Mesenchymal stem cell (in vitro differentiated cells and primary cell): ENCODE measurements at regions not wholly inside any gene's neighbourhood (a gene's known extent, or its start where the extent isn't known, plus 50 kb on each side); places are given as distances from the start of the nearest gene placed in this dataset.

Experiments
- DNase-seq: peaks from one replicate; pipeline ENCODE4 v3.0.0-alpha.2; 2013
- H2AFZ ChIP-seq: one replicate; pipeline ENCODE4 v1.6.1; 2013; ENCODE audit warnings: low read depth, mild to moderate bottlenecking, control low read depth, inconsistent platforms, low read length, moderate library complexity
- H2AK5ac ChIP-seq: 2 replicates; pipeline ENCODE4 v1.6.1; 2013; ENCODE audit warnings: low read length, moderate library complexity, mild to moderate bottlenecking, inconsistent platforms; ENCODE audit not compliant: severe bottlenecking
- H2BK120ac ChIP-seq: one replicate; pipeline ENCODE4 v1.6.1; 2013; ENCODE audit warnings: low read depth, mild to moderate bottlenecking, inconsistent platforms, low read length, moderate library complexity
- H2BK12ac ChIP-seq, 2 experiments: one replicate each; pipeline ENCODE4 v1.6.1; 2013; ENCODE audit warnings: inconsistent platforms in 2 of 2, low read length in 2 of 2, mild to moderate bottlenecking in 2 of 2, moderate library complexity in 2 of 2, control low read depth in 1 of 2
- H2BK15ac ChIP-seq: one replicate; pipeline ENCODE4 v1.6.1; 2013; ENCODE audit warnings: mild to moderate bottlenecking, low read depth, inconsistent platforms; ENCODE audit not compliant: poor library complexity, severe bottlenecking
- H2BK5ac ChIP-seq: 2 replicates; pipeline ENCODE4 v1.6.1; 2013; ENCODE audit warnings: low read depth, mild to moderate bottlenecking, low read length, control low read depth, inconsistent platforms; ENCODE audit not compliant: poor library complexity, severe bottlenecking
- H3K14ac ChIP-seq, 2 experiments: one replicate each; pipeline ENCODE4 v1.6.1; 2013; ENCODE audit warnings: inconsistent platforms in 2 of 2, low read length in 2 of 2, control low read depth in 1 of 2, mild to moderate bottlenecking in 1 of 2, moderate library complexity in 1 of 2
- H3K18ac ChIP-seq, 2 experiments: one replicate each; pipeline ENCODE4 v1.6.1; 2013; ENCODE audit warnings: inconsistent platforms in 2 of 2, low read length in 2 of 2, control low read depth in 1 of 2, low read depth in 1 of 2, mild to moderate bottlenecking in 1 of 2
- H3K23ac ChIP-seq, 2 experiments: one replicate each; pipeline ENCODE4 v1.6.1; 2013; ENCODE audit warnings: inconsistent platforms in 2 of 2, low read length in 2 of 2, mild to moderate bottlenecking in 2 of 2, moderate library complexity in 2 of 2, control low read depth in 1 of 2
- H3K27ac ChIP-seq: 2 replicates; pipeline ENCODE4 v1.5.1; 2013; ENCODE audit warnings: mild to moderate bottlenecking, moderate library complexity, low read length, control low read depth, inconsistent platforms; ENCODE audit not compliant: poor library complexity, severe bottlenecking
- H3K27me3 ChIP-seq, 2 experiments: 2 replicates each; pipeline versions ENCODE4 v1.6.1 to v1.7.0; 2013; ENCODE audit warnings: low read length in 2 of 2, mild to moderate bottlenecking in 2 of 2, moderate library complexity in 2 of 2, control low read depth in 1 of 2, inconsistent platforms in 1 of 2; ENCODE audit not compliant: control insufficient read depth in 1 of 2, insufficient read depth in 1 of 2
- H3K36me3 ChIP-seq, 2 experiments: 2 replicates each; pipeline versions ENCODE4 v1.6.1 to v1.7.0; 2013; ENCODE audit warnings: low read length in 2 of 2, control low read depth in 1 of 2, inconsistent platforms in 1 of 2, low read depth in 1 of 2, mild to moderate bottlenecking in 1 of 2; ENCODE audit not compliant: insufficient read depth in 2 of 2, control insufficient read depth in 1 of 2
- H3K4ac ChIP-seq, 2 experiments: one replicate each; pipeline ENCODE4 v1.6.1; 2013; ENCODE audit warnings: inconsistent platforms in 2 of 2, low read length in 2 of 2, mild to moderate bottlenecking in 2 of 2, moderate library complexity in 2 of 2, control low read depth in 1 of 2, low read depth in 1 of 2
- H3K4me1 ChIP-seq: 2 replicates; pipeline ENCODE4 v1.6.1; 2013; ENCODE audit warnings: low read depth, low read length, control low read depth; ENCODE audit not compliant: control insufficient read depth, insufficient read depth
- H3K4me2 ChIP-seq: 2 replicates; pipeline ENCODE4 v1.6.1; 2013; ENCODE audit warnings: low read length, mild to moderate bottlenecking, inconsistent platforms; ENCODE audit not compliant: poor library complexity, severe bottlenecking
- H3K4me3 ChIP-seq, 2 experiments: 2 replicates each; pipeline versions ENCODE4 v1.5.1 to v1.7.0; 2013; ENCODE audit warnings: low read length in 2 of 2, mild to moderate bottlenecking in 2 of 2, control low read depth in 1 of 2, low read depth in 1 of 2; ENCODE audit not compliant: insufficient read depth in 1 of 2
- H3K79me1 ChIP-seq: replicated peaks from 2 replicates; pipeline ENCODE4 v1.6.1; 2013; ENCODE audit warnings: mild to moderate bottlenecking, control low read depth, low read length, inconsistent platforms; ENCODE audit not compliant: poor library complexity, severe bottlenecking
- H3K9ac ChIP-seq: 2 replicates; pipeline ENCODE4 v1.7.0; 2013; ENCODE audit warnings: mild to moderate bottlenecking, low read length, moderate library complexity
- H3K9me3 ChIP-seq: 2 replicates; pipeline ENCODE4 v1.7.0; 2013; ENCODE audit warnings: mild to moderate bottlenecking, low read length; ENCODE audit not compliant: control insufficient read depth
- H4K8ac ChIP-seq: one replicate; pipeline ENCODE4 v1.6.1; 2013; ENCODE audit warnings: inconsistent platforms, mild to moderate bottlenecking, low read length, moderate library complexity
- H4K91ac ChIP-seq: one replicate; pipeline ENCODE4 v1.6.1; 2013; ENCODE audit warnings: mild to moderate bottlenecking, low read length, inconsistent platforms
- WGBS: methylation state at CpG from one replicate; pipeline ENCODE4 v1.1.7; 2013; ENCODE audit warnings: mixed read lengths; 5-methylcytosine and 5-hydroxymethylcytosine counted together

DNA sequence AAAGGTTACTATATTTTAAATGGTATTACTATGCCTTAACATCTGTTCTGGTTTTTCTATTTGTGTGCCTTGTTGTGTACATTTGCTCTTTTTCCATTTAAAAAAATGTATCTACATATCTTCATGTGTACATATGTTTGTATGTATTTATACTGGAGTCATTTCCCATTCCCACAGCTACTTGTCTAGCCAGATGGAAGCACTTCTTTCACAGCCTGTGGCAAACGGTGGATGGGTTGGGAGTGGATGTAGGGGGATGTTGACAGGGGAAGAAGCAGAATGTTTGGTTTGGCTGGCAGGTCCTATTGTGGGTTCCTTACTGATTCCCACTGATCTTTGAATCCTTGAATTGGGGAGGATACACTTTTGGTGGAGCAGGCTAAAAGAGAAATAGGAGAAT is 93.6 kb upstream of the CNTNAP4 start:
- no peak overlapping the region for H4K91ac ChIP-seq
- H3K4me2 ChIP-seq, result no peak overlapping the region
- H3K9me3 ChIP-seq, result peaks cover 8% of the 10 kb centered on the region
- no peak overlapping the region for H3K23ac ChIP-seq
- H3K9ac ChIP-seq, result no peak overlapping the region
- H2BK15ac ChIP-seq, result no peak overlapping the region
- no peak overlapping the region for H3K14ac ChIP-seq
- no peak overlapping the region for H3K27ac ChIP-seq
- 72% methylated on average over 1 of the region's 1 CpG for WGBS
- H3K4ac ChIP-seq, result no peak overlapping the region
- no peak overlapping the region for H3K4me3 ChIP-seq
- no peak overlapping the region for H2BK5ac ChIP-seq
- no peak overlapping the region for H2AFZ ChIP-seq
- no peak overlapping the region for H3K18ac ChIP-seq
- no peaks in the 10 kb centered on the region for H3K36me3 ChIP-seq
- no peaks in the 10 kb centered on the region for H3K27me3 ChIP-seq
- no peak for DNase-seq
- H4K8ac ChIP-seq, result no peak overlapping the region
- no peak overlapping the region for H2BK12ac ChIP-seq
- H3K79me1 ChIP-seq, result no peaks in the 10 kb centered on the region
- H3K4me1 ChIP-seq, result no peaks in the 10 kb centered on the region
- no peak overlapping the region for H2AK5ac ChIP-seq
- H2BK120ac ChIP-seq, result no peak overlapping the region

DNA sequence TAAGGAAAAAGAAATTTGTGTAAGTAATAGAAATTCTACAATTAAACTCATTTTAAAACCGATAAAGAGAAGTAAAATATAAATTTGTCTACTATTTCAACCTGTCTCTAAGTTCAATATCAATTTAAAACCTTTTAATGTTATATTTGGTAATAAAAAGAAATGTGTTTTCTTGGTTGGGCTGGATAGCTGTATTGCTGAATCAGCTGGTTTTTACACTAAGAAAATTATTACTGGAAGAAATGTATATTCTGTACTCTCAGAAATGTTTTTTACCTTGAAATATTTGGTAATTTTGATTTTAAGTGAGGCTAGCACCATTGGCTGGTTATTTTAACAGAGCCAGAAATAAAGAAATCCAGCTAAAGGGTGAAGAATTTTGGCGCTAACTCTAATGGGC is 87.1 kb upstream of the CNTNAP4 start:
- Histone ChIP-seq H3K9ac (no peak overlapping the region), H4K91ac (no peak overlapping the region), H2BK5ac (no peak overlapping the region), H4K8ac (no peak overlapping the region), H3K4me1 (no peaks in the 10 kb centered on the region), H3K27ac (no peak overlapping the region), H2BK120ac (no peak overlapping the region), H3K36me3 (no peaks in the 10 kb centered on the region), H3K4me2 (no peak overlapping the region), H2AK5ac (no peak overlapping the region), H2BK12ac (no peak overlapping the region), H3K18ac (no peak overlapping the region), H3K79me1 (no peaks in the 10 kb centered on the region), H3K14ac (no peak overlapping the region), H3K4me3 (no peak overlapping the region), H2AFZ (no peak overlapping the region), H3K23ac (no peak overlapping the region), H3K9me3 (peaks cover 8% of the 10 kb centered on the region), H3K4ac (no peak overlapping the region), H2BK15ac (no peak overlapping the region), H3K27me3 (no peaks in the 10 kb centered on the region)
- DNase-seq, result no peak
- 100% methylated on average over 1 of the region's 2 CpGs for WGBS

DNA sequence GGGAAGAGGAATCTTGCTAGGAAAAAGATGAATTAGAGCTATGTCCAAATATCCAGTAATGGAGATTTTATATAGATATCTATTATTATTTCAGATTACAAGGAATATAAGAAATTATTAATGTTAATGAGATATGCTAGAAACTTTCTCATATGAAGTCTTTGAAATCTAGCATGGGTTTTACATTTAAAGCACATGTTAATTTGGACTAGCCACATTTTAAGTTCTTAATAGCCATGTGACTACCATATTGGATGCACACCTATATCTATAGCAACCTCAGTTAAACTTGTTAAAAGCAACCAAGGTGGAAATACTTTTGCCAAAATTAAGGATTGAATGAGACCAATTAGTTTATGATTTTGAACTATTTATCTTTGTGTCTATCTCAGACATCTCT is 86.7 kb upstream of the CNTNAP4 start:
- Histone ChIP-seq H3K27ac (no peak overlapping the region), H3K4me2 (no peak overlapping the region), H3K23ac (no peak overlapping the region), H2BK15ac (no peak overlapping the region), H4K91ac (no peak overlapping the region), H3K14ac (no peak overlapping the region), H3K79me1 (no peaks in the 10 kb centered on the region), H3K36me3 (no peaks in the 10 kb centered on the region), H2BK5ac (no peak overlapping the region), H4K8ac (no peak overlapping the region), H3K4me3 (no peak overlapping the region), H2BK120ac (no peak overlapping the region), H3K4me1 (no peaks in the 10 kb centered on the region), H3K9me3 (peaks cover 8% of the 10 kb centered on the region), H3K27me3 (no peaks in the 10 kb centered on the region), H3K4ac (no peak overlapping the region), H3K18ac (no peak overlapping the region), H2BK12ac (no peak overlapping the region), H2AK5ac (no peak overlapping the region), H3K9ac (no peak overlapping the region), H2AFZ (no peak overlapping the region)
- DNase-seq, result no peak

DNA sequence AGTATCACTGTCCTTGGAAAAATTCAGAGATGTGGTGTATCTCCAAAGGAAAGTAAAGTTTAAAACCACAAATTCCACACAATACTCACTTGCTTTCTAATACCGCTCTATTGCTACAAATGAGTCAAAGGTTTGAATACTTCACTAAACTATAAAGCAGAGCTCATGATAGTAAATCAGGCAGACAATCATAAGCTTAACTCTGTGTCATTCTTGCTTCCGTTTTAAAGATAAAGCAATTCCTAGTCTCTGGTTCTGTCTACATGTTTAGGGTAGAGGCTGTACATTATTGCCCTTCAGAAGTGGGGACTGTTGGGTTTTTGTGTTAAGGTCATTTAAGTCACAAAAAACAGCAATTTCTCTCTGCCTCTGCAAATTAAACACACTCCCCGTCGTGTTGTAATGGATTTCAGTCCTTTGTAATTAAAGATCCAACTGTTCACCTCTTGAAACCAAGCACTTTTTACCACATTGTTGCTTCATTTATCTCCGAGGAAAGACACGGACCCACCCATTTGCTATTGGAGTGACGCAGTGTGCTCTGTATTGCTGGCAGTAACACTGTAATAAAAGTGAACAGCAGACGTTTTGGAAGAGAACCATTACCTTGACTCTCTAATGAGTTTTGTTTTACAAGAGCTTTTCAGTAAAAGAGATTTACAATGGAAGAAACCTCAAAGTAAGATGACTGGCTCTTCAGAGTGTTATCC is 83.1 kb upstream of the CNTNAP4 start:
- no peak overlapping the region for H2BK15ac ChIP-seq
- no peak overlapping the region for H3K4me2 ChIP-seq
- H3K4me1 ChIP-seq, result no peaks in the 10 kb centered on the region
- H3K18ac ChIP-seq, result no peak overlapping the region
- no peak overlapping the region for H4K91ac ChIP-seq
- no peak overlapping the region for H2BK120ac ChIP-seq
- H3K27ac ChIP-seq, result peak overlapping the region; percentile 0
- no peak overlapping the region for H2AK5ac ChIP-seq
- H3K23ac ChIP-seq, result no peak overlapping the region
- no peak overlapping the region for H2BK5ac ChIP-seq
- WGBS, result 0% methylated on average over 8 of the region's 8 CpGs
- no peaks in the 10 kb centered on the region for H3K27me3 ChIP-seq
- no peak overlapping the region for H4K8ac ChIP-seq
- peak; percentile 80 for DNase-seq
- H3K79me1 ChIP-seq, result no peaks in the 10 kb centered on the region
- no peaks in the 10 kb centered on the region for H3K9me3 ChIP-seq
- H2BK12ac ChIP-seq, result no peak overlapping the region
- no peaks in the 10 kb centered on the region for H3K36me3 ChIP-seq
- peak overlapping the region; percentile 90 for H3K9ac ChIP-seq
- no peak overlapping the region for H3K14ac ChIP-seq
- H2AFZ ChIP-seq, result no peak overlapping the region
- H3K4ac ChIP-seq, result no peak overlapping the region
- H3K4me3 ChIP-seq, result peak overlapping the region in 1 of 2 experiments; percentile 67
